Anterior cingulate cortex (tissue), 58 donors: ENCODE measurements at regions not wholly inside any gene's neighbourhood (a gene's known extent, or its start where the extent isn't known, plus 50 kb on each side); places are given as distances from the start of the nearest gene placed in this dataset.
"Not testable (repeated sequence)": the region's sequence is repeated elsewhere in the genome, so short reads cannot be mapped to it uniquely, and the experiment has no call there.

Source experiments
- DNase-seq, 58 donors: peaks; one replicate each; lab custom pipeline; 2025; lab: John Stamatoyannopoulos, UW

DNA sequence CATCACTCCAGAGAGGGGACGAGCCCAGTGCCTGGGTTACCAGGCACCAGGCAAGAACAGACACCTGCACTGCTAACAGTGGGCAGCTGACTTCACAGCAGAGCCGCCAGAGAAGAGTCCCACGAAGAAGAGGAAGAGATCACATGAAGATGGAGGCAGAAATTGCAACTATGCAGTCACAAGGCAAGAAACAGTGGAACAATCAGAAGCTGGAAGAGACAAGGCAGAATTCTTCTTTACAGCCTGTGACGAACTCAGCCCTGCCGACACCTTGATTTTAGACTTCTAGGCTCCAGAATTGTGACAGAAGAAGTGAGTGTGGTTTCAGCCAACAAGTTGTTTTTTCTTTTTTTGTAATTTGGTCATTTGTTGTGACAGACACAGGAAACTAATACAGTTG is 59.2 kb downstream of the IL12A start:
- no peak for DNase-seq

DNA sequence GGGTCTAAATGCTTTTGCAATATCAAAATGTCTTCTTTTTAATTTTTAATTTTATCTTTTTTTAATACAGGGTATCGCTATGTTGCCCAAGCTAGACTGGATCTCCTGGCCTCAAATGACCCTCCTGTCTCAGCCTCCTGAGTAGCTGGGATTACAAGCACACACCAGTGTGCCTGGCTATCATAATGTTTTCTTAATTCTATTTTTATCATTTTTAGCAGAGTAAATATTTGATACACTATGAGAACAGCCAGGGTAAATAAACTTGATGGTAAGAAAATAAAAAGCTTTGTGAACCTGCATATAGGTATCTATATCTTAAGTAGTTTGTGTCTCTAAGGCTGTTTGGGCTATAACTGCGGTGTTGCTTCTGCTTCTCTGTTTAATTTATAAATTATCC is 60.4 kb downstream of the IL12A start:
- DNase-seq = no peak

DNA sequence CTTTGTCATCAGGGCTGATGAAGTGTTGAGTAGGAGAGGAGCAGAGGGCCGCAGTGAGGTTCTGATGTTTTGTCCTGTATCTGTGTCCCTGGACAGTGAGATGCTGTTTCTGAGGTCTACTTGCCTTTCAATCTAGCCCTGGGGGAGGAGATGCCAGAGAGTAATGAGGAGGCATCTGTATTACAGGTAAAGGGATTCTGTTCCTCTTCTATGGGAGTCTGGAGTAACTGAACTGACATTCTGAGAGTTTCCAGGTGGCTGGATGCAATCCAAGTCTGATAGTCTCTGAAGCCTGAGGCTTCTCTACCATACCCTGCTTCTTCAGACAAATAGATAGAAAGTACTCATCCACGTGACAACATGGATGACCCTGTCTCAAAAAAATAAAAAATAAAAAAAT is 60.9 kb downstream of the IL12A start:
- no peak for DNase-seq

DNA sequence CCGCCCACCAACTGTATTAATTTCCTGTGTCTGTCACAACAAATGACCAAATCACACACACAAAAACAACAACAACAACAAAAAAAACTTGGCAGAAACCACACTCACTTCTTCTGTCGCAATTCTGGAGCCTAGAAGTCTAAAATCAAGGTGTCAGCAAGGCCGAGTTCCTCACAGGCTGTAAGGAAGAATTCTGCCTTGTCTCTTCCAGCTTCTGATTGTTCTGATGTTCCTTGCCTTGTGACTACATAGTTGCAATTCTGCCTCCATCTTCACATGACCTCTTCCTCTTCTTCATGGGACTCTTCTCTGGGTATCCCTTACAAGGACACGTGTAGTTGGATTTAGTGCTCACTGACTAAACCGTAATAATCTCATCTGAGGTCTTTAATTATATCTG is 61.4 kb downstream of the IL12A start:
- DNase-seq = no peak

DNA sequence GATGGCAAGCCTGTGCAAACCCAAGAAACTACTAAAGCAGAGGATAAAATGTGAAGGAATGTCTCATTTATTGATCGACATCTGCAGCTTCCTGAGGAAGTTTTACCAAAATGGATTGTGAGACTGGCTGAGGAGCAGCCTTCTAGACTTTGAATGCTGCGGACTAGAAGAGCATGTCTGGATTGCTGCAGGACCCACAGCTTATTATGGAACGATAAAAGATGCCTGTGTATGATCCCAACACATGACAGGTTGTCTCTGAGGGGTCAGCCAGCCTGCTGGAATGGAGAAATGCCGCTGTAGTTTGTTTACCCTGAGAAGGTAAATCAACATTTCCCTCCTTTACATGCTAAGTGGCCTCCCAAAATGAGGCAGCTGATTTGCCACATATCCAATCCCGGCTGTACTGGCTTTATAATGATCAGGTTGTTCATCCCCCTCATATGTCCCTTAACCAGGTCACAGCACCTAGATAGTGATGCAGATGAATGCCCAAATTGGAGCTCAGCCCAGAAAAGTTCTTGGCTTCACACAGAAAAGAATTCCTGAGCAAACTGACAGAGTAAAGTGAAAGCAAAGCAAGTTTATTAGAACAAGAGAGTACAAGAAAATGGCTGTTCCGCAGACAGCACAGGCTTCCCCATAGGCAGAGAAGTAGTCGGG is 63.9 kb downstream of the IL12A start:
- DNase-seq = no peak

DNA sequence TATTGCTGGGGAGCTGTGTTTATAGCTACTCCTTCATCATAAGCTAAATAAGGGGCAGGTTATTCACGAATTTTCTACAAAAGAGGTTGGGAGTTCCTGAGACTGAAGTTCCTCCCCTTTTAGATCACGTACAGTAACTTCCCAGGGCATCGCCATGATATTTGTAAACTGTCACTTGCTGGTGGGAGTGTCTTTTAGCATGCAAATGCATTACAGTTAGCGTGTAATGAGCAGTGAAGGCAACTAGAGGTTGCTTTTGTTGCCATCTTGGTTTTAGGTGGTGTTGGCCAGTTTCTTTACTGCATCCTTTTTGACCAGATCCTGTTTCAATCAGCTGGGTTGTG is 64.4 kb downstream of the IL12A start:
- no peak for DNase-seq

DNA sequence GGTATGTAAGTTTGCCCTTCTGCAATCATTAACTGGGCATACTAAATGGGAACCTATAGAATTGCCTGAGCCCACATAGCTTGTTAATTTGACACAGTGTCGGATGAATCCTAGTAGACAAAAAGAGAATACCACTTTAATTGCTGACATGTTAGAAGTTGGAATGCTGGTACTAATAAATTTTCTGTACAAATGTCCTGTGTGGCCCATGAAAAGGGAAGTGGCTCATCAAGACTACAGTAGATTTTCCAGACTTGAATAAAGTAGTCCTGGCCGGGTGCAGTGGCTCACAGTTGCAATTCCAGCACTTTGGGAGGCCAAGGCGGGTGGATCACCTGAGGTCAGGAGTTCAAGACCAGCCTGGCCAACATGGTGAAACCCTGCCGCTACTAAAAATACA is 66.2 kb downstream of the IL12A start:
- DNase-seq = not testable (repeated sequence)

DNA sequence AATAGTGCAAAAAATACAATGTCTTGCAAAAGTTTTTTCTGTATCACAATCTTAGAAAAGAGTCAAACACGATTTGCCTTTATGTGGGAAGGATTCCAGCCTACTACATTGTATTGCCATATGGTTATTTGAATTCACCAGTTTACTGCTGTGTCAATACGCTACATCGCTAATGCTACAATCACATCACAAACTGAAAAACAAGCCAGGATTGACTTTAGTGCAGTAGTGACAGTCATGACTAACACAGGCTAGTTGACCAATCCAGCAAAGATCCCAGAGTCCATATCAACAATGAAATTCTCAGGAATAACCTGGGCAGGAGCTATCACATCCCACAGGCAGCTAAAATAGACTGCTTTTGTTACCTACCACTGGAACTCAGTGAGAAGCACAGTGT is 67.0 kb downstream of the IL12A start:
- no peak for DNase-seq

DNA sequence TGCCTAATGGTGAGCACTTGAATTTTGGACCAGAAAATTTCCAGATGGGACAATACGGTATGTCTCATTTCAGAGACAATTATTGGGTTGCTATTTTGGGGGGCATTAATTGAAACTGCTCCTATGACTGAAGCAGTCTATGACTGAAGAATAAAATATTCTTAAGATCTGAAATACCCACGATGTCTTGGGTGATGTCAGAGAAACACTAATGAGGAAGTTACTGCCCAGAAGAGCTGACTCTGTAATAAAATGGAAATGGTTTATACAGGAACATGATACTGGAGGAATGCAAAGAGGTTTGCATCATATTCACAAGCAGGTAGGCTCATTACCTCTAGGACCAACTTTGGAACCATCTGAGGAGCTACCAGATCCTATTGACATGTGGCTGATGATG is 68.7 kb downstream of the IL12A start:
- DNase-seq = no peak

DNA sequence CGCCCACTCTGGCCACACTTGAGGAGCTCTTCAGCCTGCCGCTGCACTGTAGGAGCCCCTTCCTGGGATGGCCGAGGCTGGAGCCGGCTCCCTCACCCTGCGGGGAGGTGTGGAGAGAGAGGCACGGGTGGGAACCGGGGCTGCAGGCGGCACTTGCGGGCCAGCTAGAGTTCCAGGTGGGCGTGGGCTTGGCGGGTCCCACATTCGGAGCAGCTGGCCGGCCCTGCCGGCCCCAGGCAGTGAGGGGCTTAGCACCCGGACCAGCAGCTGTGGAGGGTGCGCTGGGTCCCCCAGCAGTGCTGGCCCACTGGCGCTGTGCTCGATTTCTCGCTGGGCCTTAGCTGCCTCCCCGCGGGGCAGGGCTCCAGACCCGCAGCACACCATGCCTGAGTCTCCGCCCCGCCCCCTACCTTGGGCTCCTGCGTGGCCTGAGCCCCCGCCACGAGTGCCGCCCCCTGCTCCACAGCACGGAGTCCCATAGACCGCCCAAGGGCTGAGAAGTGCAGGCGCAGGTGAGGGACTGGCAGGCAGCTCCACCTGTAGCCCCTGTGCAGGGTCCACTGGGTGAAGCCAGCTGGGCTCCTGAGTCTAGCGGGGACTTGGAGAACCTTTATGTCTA is 71.9 kb downstream of the IL12A start:
- no peak for DNase-seq

DNA sequence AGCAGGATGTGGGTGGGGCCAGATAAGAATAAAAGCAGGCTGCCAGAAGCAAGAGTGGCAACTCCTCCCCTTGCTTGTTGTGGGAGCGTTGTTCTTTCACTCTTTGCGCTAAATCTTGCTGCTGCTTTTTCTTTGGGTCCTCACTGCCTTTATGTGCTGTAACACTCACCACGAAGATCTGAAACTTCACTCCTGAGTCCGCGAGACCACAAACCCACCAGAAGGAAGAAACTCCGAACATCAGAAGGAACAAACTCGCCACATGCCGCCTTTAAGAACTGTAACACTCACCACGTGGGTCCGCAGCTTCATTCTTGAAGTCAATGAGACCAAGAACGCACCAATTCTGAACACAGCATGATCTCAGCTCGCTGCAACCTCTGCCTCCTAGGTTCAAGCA is 72.9 kb downstream of the IL12A start:
- DNase-seq = no peak

DNA sequence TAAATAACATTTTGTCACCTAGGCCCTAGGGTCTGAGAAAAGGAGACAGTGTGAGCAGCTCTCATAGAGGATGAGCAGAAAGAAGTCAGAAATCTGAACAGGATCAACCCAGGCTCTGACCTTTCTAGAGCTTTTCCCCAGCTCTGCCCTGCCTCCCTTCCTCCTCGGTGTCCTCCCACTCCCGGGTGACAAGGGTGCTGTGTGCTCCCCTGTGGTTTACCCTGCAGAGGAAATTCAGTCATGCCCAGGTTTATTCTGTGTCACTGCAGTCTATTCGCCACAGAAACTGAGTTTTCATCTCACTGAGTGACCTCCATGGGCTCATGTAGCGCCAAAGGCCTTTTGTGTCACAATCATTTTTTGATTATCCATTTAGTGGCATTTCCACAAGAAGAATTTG is 76.6 kb downstream of the IL12A start:
- no peak for DNase-seq

DNA sequence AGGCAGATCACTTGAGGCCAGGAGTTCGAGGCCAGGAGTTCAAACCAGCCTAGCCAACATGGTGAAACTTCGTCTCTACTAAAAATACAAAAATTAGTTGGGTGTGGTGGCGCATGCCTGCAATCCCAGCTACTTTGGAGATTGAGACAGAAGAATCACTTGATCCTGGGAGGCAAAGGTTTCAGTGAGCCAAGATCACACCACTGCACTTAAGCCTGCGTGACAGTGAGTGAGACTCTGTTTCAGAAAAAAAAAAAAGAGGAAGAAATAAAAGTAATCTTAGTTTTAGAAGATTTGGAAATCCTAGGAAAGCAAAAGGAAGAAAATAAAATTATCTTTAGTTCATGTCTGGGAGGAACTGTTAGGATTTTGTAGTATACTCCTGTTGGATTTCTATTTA is 77.2 kb downstream of the IL12A start:
- DNase-seq = no peak

DNA sequence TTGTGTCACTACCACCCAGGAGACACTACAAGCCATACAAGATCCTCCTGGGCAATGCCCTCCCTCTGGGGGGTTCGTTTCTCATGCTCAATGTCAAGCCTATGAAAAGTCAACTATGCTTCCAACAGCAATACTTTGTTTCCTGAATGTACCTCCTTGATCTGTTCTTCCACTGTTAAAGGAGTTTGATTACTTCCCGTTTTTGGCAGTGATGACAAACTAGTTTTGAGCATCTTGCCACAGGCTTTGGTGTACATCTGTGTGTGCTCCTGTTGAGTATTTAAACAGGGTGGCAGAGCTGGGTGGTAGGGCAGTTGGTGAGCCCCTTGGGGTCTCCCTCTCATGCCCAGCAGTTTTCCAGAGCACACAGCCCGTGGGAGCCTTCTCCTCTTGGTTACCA is 81.4 kb downstream of the IL12A start:
- no peak for DNase-seq

DNA sequence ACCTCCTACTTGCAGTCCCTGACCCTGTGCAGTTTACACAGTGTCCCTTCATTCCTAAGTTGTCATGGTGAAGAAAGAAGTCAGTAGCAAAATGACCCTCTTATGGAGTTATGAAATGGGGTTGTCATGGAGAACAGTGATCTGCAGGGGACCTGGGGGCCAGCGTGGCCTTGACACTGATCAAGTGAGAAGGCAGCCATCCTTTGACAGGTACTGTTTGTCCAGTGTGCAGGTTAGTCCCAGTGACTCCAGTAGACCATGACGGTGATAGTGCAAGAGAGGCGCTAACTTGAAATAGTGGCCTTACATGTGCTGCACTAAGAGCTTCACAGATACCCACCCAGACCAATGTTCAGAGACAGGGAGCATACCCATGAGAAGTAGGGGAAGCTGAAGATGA is 87.9 kb downstream of the IL12A start:
- DNase-seq = no peak

DNA sequence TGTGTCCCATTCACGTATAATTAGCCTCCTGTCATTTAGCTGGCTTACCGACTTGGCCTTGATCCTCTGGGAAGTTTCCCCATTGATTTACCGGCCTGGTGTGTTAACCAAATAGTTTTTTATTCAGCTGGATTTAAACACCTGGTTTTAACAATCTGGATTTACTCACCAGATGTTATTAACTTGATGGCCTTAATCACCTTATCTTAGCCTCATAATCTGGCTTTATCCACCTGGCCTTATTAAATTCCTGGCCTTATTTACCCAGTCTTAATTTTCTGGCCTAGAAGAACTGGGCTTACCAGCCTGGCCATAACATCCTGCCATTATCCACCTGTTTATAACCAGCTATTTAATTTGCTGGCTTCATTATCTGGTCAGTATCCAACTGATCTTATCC is 89.9 kb downstream of the IL12A start:
- no peak for DNase-seq

DNA sequence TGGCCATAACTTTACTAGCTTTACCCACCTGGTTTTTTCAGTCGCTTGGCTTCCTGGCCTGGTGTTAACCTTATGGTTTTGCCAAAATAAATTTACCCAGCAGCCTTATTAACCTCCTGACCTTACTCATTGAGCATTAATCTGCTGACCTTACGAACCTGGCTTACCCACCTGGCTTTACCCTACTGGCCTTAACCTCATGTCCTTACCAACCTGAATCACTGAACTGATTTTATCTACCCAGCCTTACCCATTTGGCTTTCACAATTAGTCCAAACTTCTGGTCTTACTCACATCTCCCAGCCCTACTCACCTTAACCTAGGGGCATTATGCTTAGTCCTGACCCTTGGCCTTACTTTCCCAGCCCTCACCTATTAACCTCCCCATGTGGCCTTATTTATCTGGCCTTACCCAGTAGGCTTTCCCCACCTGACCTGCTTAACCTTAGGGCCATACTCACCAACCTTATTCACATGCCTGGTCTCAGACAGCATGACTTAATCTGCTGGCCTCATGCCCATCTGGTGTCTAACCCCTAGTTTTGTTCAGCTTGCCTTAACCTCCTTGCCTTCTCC is 93.4 kb downstream of the IL12A start:
- DNase-seq = no peak

DNA sequence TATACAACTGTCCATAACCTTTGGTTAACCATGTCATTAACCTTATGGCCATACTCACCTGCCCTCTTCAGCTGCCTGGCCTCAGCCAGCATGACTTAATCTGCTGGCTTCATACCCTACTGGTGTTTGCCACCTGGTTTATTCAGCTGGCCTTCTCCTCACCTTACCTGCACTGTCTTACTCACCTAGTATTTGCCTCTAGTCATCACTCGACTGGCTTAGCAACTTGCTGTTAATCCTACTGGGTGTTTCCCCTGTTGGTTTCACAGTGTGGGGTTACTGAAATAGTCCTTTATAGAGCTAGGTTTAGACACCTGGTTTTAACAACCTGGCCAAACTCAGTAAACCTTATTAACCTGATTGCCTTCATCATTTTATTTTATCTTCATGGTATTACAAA is 96.4 kb downstream of the IL12A start:
- no peak for DNase-seq

DNA sequence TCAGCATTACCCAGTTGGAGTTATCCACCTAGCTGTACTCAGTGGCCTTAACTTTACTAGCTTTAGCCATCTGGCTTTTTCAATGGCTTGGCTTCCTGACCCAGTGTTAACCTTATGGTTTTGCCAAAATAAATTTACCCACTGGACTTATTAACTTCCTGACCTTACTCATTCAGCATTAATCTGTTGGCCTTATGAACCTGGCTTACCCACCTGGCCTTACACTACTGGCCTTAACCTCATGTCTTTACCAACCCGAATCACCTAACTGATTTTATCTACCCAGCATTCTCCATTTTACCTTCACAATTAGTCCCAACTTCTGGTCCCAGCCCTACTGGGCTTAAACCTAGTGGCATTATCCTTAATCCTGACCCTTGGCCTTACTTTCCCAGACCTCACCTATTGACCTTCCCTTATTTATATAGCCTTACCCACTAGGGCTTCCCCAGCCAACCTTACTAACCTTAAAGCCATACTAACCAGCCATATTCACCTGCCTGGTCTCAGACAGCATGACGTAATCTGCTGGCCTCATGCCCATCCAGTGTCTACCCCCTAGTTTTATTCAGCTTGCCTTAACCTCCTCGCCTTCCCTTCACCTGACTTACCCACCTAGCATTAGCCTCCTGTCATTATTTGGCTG is 100.0 kb downstream of the IL12A start:
- DNase-seq = no peak

DNA sequence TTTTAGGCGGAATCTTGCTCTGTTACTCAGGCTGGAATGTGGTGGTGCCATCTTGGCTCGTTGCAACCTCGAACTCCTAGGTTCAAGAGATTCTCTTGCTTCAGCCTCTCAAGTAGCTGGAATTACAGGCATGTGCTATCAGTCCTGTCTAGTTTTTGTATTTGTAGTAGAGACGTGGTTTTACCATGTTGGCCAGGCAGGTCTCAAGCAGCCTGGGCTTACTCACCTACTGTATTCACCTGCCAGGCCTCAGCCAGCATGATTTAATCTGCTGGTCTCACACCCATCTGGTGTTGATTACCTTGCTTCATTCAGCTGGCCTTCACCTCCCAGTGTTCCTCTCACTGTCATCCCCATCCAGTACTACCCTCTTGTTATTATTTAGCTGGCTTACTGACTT is 102.0 kb downstream of the IL12A start:
- no peak for DNase-seq

DNA sequence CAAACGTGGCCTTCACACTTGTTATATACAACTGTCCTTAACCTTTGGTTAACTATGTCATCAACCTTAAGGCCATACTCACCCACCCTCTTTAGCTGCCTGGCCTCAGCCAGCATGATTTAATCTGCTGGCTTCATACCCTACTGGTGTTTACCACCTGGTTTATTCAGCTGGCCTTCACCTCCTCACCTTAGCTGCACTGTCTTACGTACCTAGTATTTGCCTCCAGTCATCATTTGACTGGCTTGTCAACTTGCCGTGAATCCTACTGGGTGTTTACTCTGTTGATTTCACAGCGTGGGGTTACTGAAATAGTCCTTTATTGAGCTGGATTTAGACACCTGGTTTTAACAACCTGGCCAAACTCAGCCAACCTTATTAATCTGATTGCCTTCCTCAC is 102.8 kb downstream of the IL12A start:
- DNase-seq = no peak

DNA sequence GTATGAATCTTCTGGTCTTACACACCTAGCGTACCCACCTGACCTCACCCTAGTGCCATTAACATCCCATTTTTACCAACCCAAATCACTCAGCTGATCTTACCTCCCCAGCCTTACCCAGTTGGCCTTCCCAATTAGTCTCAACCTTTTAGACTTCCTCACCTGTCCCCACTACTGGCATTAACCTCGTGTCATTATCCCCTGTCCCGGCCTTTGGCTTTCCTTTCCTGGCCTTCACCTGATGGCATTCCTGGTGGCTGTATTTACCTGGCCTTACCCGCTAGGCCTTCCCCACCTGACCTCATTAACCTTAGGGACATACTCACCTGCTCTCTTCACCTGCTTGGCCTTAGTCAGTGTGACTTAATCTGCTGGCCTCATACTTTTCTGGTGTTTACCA is 104.1 kb downstream of the IL12A start:
- no peak for DNase-seq
